Nephron (organoid): ENCODE measurements at regions not wholly inside any gene's neighbourhood (a gene's known extent, or its start where the extent isn't known, plus 50 kb on each side); places are given as distances from the start of the nearest gene placed in this dataset.
"Not testable (repeated sequence)": the region's sequence is repeated elsewhere in the genome, so short reads cannot be mapped to it uniquely, and the experiment has no call there.

ENCODE experiments used
- H3K27ac Mint-ChIP-seq, 3 experiments: 2 replicates each; pipeline ENCODE4 v1.8.0; 2020; ENCODE audit warnings: mixed read lengths in 3 of 3, mild to moderate bottlenecking in 2 of 3, moderate library complexity in 1 of 3
- H3K27me3 Mint-ChIP-seq: 2 replicates; pipeline ENCODE4 v1.8.0; 2021; ENCODE audit warnings: low read depth, mild to moderate bottlenecking, moderate library complexity, mixed read lengths
- H3K36me3 Mint-ChIP-seq: 2 replicates; pipeline ENCODE4 v1.8.0; 2020; ENCODE audit warnings: low read depth, mixed read lengths
- H3K4me1 Mint-ChIP-seq: 2 replicates; pipeline ENCODE4 v1.8.0; 2020; ENCODE audit warnings: mixed read lengths
- H3K4me3 Mint-ChIP-seq, 3 experiments: 2 replicates each; pipeline ENCODE4 v1.8.0; 2020; ENCODE audit warnings: mild to moderate bottlenecking in 3 of 3, mixed read lengths in 3 of 3, moderate library complexity in 2 of 3
- H3K9me3 Mint-ChIP-seq: 2 replicates; pipeline ENCODE4 v1.8.0; 2020; ENCODE audit warnings: mixed read lengths
- CTCF ChIP-seq, 3 experiments: fragments of 200-600 bp; sonication (generic); IDR thresholded peaks; one replicate each; pipeline ENCODE4 v1.5.0; 2021; ENCODE audit warnings: antibody characterized with exemption in 3 of 3; ENCODE audit not compliant: unreplicated experiment in 3 of 3

DNA sequence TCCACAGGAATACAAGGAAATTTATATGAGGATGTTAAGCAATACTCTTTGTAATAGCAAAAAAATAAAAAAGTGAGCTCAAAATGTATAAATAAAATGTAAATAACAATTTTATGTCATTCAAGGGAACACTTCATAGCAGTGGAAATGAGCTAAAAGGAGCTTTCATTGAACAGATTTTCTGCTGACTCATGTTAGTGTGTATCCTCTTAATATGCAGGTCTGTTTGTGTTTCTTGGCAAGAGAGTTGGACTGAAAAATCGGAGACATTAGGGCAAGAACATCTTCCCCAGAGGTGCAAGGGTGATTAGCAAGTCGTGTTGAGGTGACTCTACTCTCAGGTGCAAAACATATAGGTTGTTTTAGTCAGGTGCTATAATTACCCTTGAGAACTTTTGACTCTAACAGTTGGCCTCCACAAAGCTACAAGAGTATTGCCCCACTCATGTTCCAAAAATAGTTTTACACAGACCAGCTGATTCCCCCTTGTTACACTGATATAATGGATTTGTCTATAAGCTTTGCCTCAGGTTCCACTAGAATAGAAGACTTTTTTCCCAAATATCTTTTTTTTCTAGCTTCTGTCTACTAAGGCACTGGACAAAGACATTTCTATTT lies 702.9 kb downstream of the TENT5A start:
- TF ChIP-seq CTCF (IDR thresholded peaks at IDR 0.05; ENCODE audit: unreplicated experiment in 3 of 3): no peak
- Mint-ChIP-seq H3K27ac (no peak overlapping the region), H3K36me3 (no peaks in the 10 kb centered on the region), H3K4me1 (no peaks in the 10 kb centered on the region), H3K9me3 (no peaks in the 10 kb centered on the region), H3K27me3 (no peaks in the 10 kb centered on the region), H3K4me3 (no peak overlapping the region)

GRCh38 chr6:81031416-81031815 lies 721.1 kb downstream of the TENT5A start:
- H3K27me3 Mint-ChIP-seq: no peaks in the 10 kb centered on the region

GRCh38 chr6:81026041-81026553 lies 726.4 kb downstream of the TENT5A start:
- Mint-ChIP-seq H3K27ac (no peak overlapping the region), H3K9me3 (peaks cover 25% of the 10 kb centered on the region), H3K27me3 (no peaks in the 10 kb centered on the region), H3K4me3 (no peak overlapping the region), H3K36me3 (no peaks in the 10 kb centered on the region), H3K4me1 (no peaks in the 10 kb centered on the region)
- no peak for TF ChIP-seq CTCF (IDR thresholded peaks at IDR 0.05; ENCODE audit: unreplicated experiment in 3 of 3)

More at GRCh38 chr6:81031416-81031815, 721.1 kb downstream of the TENT5A start:
- no peak overlapping the region for H3K4me3 Mint-ChIP-seq
- no peaks in the 10 kb centered on the region for H3K4me1 Mint-ChIP-seq
- H3K9me3 Mint-ChIP-seq: no peaks in the 10 kb centered on the region
- no peak overlapping the region for H3K27ac Mint-ChIP-seq
- TF ChIP-seq CTCF (IDR thresholded peaks at IDR 0.05; ENCODE audit: unreplicated experiment in 3 of 3): no peak
- H3K36me3 Mint-ChIP-seq: no peaks in the 10 kb centered on the region

DNA sequence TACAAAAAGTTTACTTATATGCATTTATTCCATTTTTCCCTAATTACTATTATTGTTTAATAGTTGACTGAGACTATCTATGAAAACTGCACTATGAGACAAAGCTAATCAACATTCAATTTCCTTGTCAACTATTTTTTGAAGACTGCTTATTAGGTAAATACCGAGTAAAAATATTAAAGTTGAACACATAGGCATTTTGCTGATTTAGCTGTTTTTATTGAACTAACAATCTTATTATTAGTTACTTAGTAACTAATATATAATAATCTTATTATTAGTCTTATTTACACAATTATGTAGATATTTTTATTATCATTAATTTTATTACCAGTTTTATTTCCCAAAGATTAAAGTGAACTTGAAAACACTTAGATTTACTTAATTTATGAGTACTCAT lies 728.8 kb downstream of the TENT5A start:
- H3K27ac Mint-ChIP-seq: no peak overlapping the region
- no peaks in the 10 kb centered on the region for H3K36me3 Mint-ChIP-seq
- no peaks in the 10 kb centered on the region for H3K4me1 Mint-ChIP-seq
- H3K9me3 Mint-ChIP-seq: peaks cover 42% of the 10 kb centered on the region
- no peak overlapping the region for H3K4me3 Mint-ChIP-seq
- no peaks in the 10 kb centered on the region for H3K27me3 Mint-ChIP-seq
- no peak for TF ChIP-seq CTCF (IDR thresholded peaks at IDR 0.05; ENCODE audit: unreplicated experiment in 3 of 3)

- peaks cover 42% of the 10 kb centered on the region for H3K9me3 Mint-ChIP-seq
- no peak overlapping the region for H3K27ac Mint-ChIP-seq
- H3K36me3 Mint-ChIP-seq: no peaks in the 10 kb centered on the region
- H3K27me3 Mint-ChIP-seq: no peaks in the 10 kb centered on the region
- no peaks in the 10 kb centered on the region for H3K4me1 Mint-ChIP-seq
- no peak overlapping the region for H3K4me3 Mint-ChIP-seq
- TF ChIP-seq CTCF (IDR thresholded peaks at IDR 0.05; ENCODE audit: unreplicated experiment in 3 of 3): no peak
Observed at GRCh38 chr6:81023007-81023582, 729.4 kb downstream of the TENT5A start.

DNA sequence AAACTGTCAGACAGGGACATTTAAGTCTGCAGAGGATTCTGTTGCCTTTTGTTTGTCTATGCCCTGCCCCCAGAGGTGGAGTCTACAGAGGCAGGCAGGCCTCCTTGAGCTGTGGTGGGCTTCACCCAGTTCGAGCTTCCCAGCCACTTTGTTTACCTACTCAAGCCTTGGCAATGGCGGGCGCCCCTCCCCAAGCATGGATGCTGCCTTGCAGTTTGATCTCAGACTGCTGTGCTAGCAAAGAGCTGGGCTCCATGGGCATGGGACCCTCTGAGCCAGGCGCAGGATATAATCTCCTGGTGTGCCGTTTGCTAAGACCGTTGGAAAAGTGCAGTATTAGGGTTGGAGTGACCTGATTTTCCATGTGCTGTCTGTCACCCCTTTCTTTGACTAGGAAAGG lies 734.9 kb downstream of the TENT5A start:
- H3K4me3 Mint-ChIP-seq, H3K4me1 Mint-ChIP-seq, H3K27me3 Mint-ChIP-seq, H3K27ac Mint-ChIP-seq, H3K36me3 Mint-ChIP-seq: not testable (repeated sequence)
- H3K9me3 Mint-ChIP-seq: peaks cover 41% of the 10 kb centered on the region
